HL-60 (cell line): ENCODE measurements at regions not wholly inside any gene's neighbourhood (a gene's known extent, or its start where the extent isn't known, plus 50 kb on each side); places are given as distances from the start of the nearest gene placed in this dataset.

ENCODE experiments used
- DNase-seq, 2 experiments: peaks; one replicate each; pipeline ENCODE4 v3.0.0-alpha.2; 2010 to 2020; ENCODE audit warnings: low read depth in 1 of 2, low spot score in 1 of 2
- H3K27ac ChIP-seq: fragments of 250-450 bp; sonication (Bioruptor Pico); replicated peaks from 2 replicates; pipeline ENCODE4 v1.5.1; 2020; ENCODE audit warnings: mild to moderate bottlenecking, moderate library complexity
- H3K27me3 ChIP-seq: fragments of 250-450 bp; sonication (Bioruptor Pico); 2 replicates; pipeline ENCODE4 v1.5.1; 2021; ENCODE audit warnings: mild to moderate bottlenecking, moderate library complexity; ENCODE audit not compliant: insufficient read depth, poor library complexity, severe bottlenecking
- H3K4me3 ChIP-seq: replicated peaks from 2 replicates; pipeline ENCODE4 v1.5.1; 2011; ENCODE audit warnings: mild to moderate bottlenecking, control low read depth, low read length; ENCODE audit not compliant: insufficient read depth
- GABPA ChIP-seq: IDR thresholded peaks from 2 replicates; pipeline ENCODE4 v1.6.1; 2012; ENCODE audit warnings: low read depth
- POLR2AphosphoS5 ChIP-seq: IDR thresholded peaks from 2 replicates; pipeline ENCODE4 v1.6.1; 2012; ENCODE audit warnings: low read depth
- REST ChIP-seq: IDR thresholded peaks from 2 replicates; pipeline ENCODE4 v1.6.1; 2012; ENCODE audit warnings: low read depth; ENCODE audit not compliant: insufficient replicate concordance
- SPI1 ChIP-seq: IDR thresholded peaks from 2 replicates; pipeline ENCODE4 v1.6.1; 2012; ENCODE audit warnings: low read depth, mild to moderate bottlenecking, borderline replicate concordance
- TF ChIP-seq, protein P1 (sequence below): IDR thresholded peaks from one replicate; pipeline ENCODE4 v1.5.1; 2011; ENCODE audit warnings: low read length, control low read depth, inconsistent platforms; ENCODE audit not compliant: insufficient read depth

- Histone ChIP-seq H3K4me3 (no peak overlapping the region), H3K27me3 (no peaks in the 10 kb centered on the region), H3K27ac (no peak overlapping the region)
- TF ChIP-seq REST: no peak
- TF ChIP-seq POLR2AphosphoS5: no peak
- no peak for TF ChIP-seq SPI1
- TF ChIP-seq GABPA: no peak
- TF ChIP-seq, protein P1, sequence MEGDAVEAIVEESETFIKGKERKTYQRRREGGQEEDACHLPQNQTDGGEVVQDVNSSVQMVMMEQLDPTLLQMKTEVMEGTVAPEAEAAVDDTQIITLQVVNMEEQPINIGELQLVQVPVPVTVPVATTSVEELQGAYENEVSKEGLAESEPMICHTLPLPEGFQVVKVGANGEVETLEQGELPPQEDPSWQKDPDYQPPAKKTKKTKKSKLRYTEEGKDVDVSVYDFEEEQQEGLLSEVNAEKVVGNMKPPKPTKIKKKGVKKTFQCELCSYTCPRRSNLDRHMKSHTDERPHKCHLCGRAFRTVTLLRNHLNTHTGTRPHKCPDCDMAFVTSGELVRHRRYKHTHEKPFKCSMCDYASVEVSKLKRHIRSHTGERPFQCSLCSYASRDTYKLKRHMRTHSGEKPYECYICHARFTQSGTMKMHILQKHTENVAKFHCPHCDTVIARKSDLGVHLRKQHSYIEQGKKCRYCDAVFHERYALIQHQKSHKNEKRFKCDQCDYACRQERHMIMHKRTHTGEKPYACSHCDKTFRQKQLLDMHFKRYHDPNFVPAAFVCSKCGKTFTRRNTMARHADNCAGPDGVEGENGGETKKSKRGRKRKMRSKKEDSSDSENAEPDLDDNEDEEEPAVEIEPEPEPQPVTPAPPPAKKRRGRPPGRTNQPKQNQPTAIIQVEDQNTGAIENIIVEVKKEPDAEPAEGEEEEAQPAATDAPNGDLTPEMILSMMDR: no peak
- DNase-seq: no peak
Measured at GRCh38 chr2:83787189-83787588, 671.9 kb downstream of the SUCLG1 start.

DNA sequence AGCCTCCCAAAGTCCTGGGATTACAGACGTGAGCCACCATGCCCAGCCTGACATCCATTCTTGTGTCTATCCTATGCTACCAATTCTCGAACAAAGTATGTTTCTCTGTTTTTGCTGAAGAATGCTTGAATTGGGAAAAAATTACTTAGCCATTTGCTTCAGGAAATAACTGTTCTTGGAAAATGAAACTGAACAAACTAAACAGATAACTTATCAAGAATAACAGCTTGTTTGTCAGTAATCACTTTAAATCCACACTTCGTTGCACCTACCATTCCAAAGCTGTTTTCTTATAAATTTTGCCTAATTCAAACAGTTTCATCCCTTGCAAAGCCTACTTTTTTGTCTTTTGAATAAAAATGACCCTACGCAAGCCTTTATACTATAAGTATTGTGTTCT lies 672.9 kb downstream of the SUCLG1 start:
- no peak for TF ChIP-seq SPI1
- TF ChIP-seq GABPA: no peak
- no peak for TF ChIP-seq REST
- no peak for TF ChIP-seq POLR2AphosphoS5
- TF ChIP-seq, protein P1: no peak
- no peaks in the 10 kb centered on the region for H3K27me3 ChIP-seq
- DNase-seq: no peak
- H3K27ac ChIP-seq: no peak overlapping the region
- H3K4me3 ChIP-seq: no peak overlapping the region

- Histone ChIP-seq H3K27ac (no peak overlapping the region), H3K27me3 (no peaks in the 10 kb centered on the region), H3K4me3 (no peak overlapping the region)
- TF ChIP-seq, protein P1: no peak
- TF ChIP-seq REST: no peak
- TF ChIP-seq POLR2AphosphoS5: no peak
- TF ChIP-seq SPI1: no peak
- no peak for TF ChIP-seq GABPA
- DNase-seq: no peak
Measured at GRCh38 chr2:83784947-83785346, 674.1 kb downstream of the SUCLG1 start.
